ENCODE measurements at regions not wholly inside any gene's neighbourhood (a gene's known extent, or its start where the extent isn't known, plus 50 kb on each side); places are given as distances from the start of the nearest gene placed in this dataset.

DNA sequence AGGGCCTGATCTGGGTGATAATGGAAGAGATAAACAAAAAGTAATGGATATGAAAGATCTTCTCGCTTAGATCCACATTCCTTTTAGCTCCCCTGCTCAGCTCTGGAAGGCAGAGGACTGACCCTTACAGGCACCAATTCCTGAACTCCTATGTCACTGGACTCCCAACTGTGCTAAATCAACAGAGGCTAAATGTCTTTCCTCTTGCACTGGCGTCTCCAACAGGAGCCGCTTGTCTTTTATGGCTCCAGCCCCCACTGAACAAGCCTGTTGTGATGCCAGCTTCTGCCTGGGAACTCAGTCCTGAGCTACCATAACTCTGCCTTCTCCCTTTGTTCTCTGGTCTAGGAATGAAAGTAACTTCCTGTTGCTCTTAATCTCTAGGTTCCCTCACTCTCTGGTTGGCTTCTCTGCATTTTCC is 142.1 kb upstream of the COL11A1 start:
- Histone ChIP-seq H3K36me3 (no peaks in the 10 kb centered on the region), H3K9me3 (no peaks in the 10 kb centered on the region), H3K4me3 (no peak overlapping the region), H3K27me3 (no peaks in the 10 kb centered on the region), H3K27ac (no peak overlapping the region), H3K4me1 (no peaks in the 10 kb centered on the region)
- intact Hi-C loops (cut with DNase I; ENCODE audit: low total_unique reads) (no loop called here), in situ Hi-C loops (cut with MboI; ENCODE audit: low pct_ligation_motif_present in 1 of 4, low pct_unique_long_range_greater_than_20kb in 1 of 4, low sequenced_read_pairs in 3 of 4) (no loop called here)
- WGBS, 2 donors (ENCODE audit: low coverage in 1 of 2): 26 to 57% methylated on average over 3 of the region's 3 CpGs
- TF ChIP-seq POLR2AphosphoS5 (IDR thresholded peaks at IDR 0.05) (no peak), EP300 (IDR thresholded peaks at IDR 0.05; ENCODE audit: low read depth) (no peak), POLR2A (IDR thresholded peaks at IDR 0.05) (no peak)
- TF ChIP-seq, protein P1, sequence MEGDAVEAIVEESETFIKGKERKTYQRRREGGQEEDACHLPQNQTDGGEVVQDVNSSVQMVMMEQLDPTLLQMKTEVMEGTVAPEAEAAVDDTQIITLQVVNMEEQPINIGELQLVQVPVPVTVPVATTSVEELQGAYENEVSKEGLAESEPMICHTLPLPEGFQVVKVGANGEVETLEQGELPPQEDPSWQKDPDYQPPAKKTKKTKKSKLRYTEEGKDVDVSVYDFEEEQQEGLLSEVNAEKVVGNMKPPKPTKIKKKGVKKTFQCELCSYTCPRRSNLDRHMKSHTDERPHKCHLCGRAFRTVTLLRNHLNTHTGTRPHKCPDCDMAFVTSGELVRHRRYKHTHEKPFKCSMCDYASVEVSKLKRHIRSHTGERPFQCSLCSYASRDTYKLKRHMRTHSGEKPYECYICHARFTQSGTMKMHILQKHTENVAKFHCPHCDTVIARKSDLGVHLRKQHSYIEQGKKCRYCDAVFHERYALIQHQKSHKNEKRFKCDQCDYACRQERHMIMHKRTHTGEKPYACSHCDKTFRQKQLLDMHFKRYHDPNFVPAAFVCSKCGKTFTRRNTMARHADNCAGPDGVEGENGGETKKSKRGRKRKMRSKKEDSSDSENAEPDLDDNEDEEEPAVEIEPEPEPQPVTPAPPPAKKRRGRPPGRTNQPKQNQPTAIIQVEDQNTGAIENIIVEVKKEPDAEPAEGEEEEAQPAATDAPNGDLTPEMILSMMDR (IDR thresholded peaks at IDR 0.05): no peak
- DNase-seq: no peak

DNA sequence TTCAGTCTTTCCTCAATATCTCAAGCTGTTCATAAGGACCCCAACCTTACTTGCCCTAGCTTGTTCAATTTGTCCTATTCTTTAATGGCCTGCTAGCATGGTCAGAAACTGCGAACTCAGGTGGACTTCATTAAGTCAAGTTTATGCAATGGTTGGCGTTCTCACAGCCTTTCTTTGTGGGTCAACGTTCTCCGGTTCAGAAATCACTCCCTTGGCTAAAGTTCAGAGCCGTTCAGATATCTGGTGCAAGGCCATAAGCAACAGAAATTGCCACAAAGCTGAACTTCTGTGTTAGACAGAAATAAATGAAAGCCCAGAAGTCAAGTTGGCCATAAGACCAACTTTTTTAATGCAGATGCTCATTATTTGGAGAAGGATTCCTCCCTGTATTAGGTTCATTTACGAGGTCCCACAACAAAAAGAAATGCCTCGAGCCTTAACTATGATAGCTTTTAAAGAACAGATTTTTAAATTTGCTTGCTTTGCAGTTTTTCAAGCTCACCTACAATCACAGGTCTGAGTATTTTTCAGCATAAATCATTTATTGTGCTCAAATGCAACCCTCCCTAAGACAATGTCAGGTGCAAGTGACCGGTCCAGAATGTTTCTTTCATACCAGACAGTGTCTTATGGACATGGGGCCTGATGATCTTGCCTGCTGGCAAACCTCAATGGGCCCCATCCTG is 140.2 kb upstream of the COL11A1 start:
- no peak for DNase-seq

DNA sequence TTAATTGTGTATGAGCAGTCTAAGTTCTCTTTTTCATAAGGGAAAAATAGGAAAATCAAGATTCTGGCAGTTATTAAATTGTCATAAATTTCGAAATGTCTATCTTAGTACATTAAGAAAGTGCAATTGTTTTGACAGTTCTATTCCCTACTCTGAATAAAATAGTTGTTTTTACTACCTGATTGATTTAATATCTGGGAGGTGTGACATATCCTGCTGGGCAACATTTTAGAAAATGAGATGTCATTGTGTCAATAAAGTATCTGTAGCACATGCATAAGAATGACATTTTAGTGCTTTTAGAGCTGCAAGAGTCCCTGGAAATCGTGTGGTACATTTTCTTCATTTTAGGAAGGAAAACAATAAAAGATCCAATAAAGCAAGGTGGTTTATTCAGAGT is 139.2 kb upstream of the COL11A1 start:
- in situ Hi-C loops (cut with MboI; ENCODE audit: low pct_ligation_motif_present in 1 of 4, low pct_unique_long_range_greater_than_20kb in 1 of 4, low sequenced_read_pairs in 3 of 4): no loop called here
- intact Hi-C loops (cut with DNase I; ENCODE audit: low total_unique reads): no loop called here
- DNase-seq: no peak
- 16 to 26% methylated on average over 2 of the region's 2 CpGs for WGBS, 2 donors (ENCODE audit: low coverage in 1 of 2)
- Histone ChIP-seq H3K27ac (no peak overlapping the region), H3K27me3 (no peaks in the 10 kb centered on the region), H3K4me3 (no peak overlapping the region), H3K4me1 (no peaks in the 10 kb centered on the region), H3K36me3 (no peaks in the 10 kb centered on the region), H3K9me3 (no peaks in the 10 kb centered on the region)
- TF ChIP-seq EP300 (IDR thresholded peaks at IDR 0.05; ENCODE audit: low read depth): no peak
- TF ChIP-seq POLR2AphosphoS5 (IDR thresholded peaks at IDR 0.05): no peak
- TF ChIP-seq, protein P1 (IDR thresholded peaks at IDR 0.05): no peak
- TF ChIP-seq POLR2A (IDR thresholded peaks at IDR 0.05): no peak

More for the DNA sequence above, 140.2 kb upstream of the COL11A1 start:
- in situ Hi-C loops (cut with MboI; ENCODE audit: low pct_ligation_motif_present in 1 of 4, low pct_unique_long_range_greater_than_20kb in 1 of 4, low sequenced_read_pairs in 3 of 4) (no loop called here), intact Hi-C loops (cut with DNase I; ENCODE audit: low total_unique reads) (no loop called here)
- H3K36me3 ChIP-seq: no peaks in the 10 kb centered on the region
- H3K4me3 ChIP-seq: no peak overlapping the region
- no peak overlapping the region for H3K27ac ChIP-seq
- 81 to 83% methylated on average over 8 of the region's 8 CpGs for WGBS, 2 donors (ENCODE audit: low coverage in 1 of 2)
- H3K9me3 ChIP-seq: no peaks in the 10 kb centered on the region
- H3K4me1 ChIP-seq: no peaks in the 10 kb centered on the region
- H3K27me3 ChIP-seq: no peaks in the 10 kb centered on the region
- TF ChIP-seq, protein P1 (IDR thresholded peaks at IDR 0.05): no peak
- TF ChIP-seq POLR2AphosphoS5 (IDR thresholded peaks at IDR 0.05) (no peak), POLR2A (IDR thresholded peaks at IDR 0.05) (no peak), EP300 (IDR thresholded peaks at IDR 0.05; ENCODE audit: low read depth) (no peak)

DNA sequence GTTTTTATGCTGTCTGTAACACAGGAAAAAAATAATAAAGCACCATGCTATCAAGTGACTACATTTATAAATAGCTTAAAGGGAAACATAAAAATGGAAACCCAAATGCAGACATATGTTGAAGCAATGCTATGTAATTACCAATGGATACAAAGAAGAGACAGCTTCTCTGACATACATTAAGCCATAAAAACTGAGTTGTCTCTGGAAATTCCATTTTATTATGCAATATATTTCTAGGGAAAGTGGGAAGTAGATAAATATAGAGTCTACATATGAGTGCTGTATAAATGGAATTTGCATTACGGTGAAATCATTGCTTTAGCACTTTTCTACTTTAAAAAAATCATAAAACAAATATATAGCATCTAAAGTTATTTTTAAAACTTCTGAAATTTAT is 135.2 kb upstream of the COL11A1 start:
- intact Hi-C loops (cut with DNase I; ENCODE audit: low total_unique reads) (no loop called here), in situ Hi-C loops (cut with MboI; ENCODE audit: low pct_ligation_motif_present in 1 of 4, low pct_unique_long_range_greater_than_20kb in 1 of 4, low sequenced_read_pairs in 3 of 4) (no loop called here)
- no peaks in the 10 kb centered on the region for H3K4me1 ChIP-seq
- no peaks in the 10 kb centered on the region for H3K36me3 ChIP-seq
- H3K27me3 ChIP-seq: no peaks in the 10 kb centered on the region
- TF ChIP-seq EP300 (IDR thresholded peaks at IDR 0.05; ENCODE audit: low read depth) (no peak), POLR2A (IDR thresholded peaks at IDR 0.05) (no peak), POLR2AphosphoS5 (IDR thresholded peaks at IDR 0.05) (no peak)
- TF ChIP-seq, protein P1 (IDR thresholded peaks at IDR 0.05): no peak
- no peak overlapping the region for H3K27ac ChIP-seq
- no peaks in the 10 kb centered on the region for H3K9me3 ChIP-seq
- DNase-seq: no peak
- H3K4me3 ChIP-seq: no peak overlapping the region
- WGBS, 2 donors (ENCODE audit: low coverage in 1 of 2): 71 to 77% methylated on average over 1 of the region's 1 CpG

Data from transverse colon (tissue), 4 donors.